WTC11 (cell line): ENCODE measurements at regions not wholly inside any gene's neighbourhood (a gene's known extent, or its start where the extent isn't known, plus 50 kb on each side); places are given as distances from the start of the nearest gene placed in this dataset.

ENCODE experiments used
- TCF7 ChIP-seq: sonication (generic); formaldehyde crosslinking; IDR thresholded peaks from 2 replicates; pipeline ENCODE4 v1.8.0; 2022; ENCODE audit warnings: mild to moderate bottlenecking, low read depth, missing genetic modification reagents, moderate library complexity
- TP53 ChIP-seq: sonication (generic); formaldehyde crosslinking; IDR thresholded peaks from 2 replicates; pipeline ENCODE4 v1.8.1; 2023; ENCODE audit warnings: mild to moderate bottlenecking, missing genetic modification reagents
- ZNF121 ChIP-seq: sonication (generic); formaldehyde crosslinking; IDR thresholded peaks from 2 replicates; pipeline ENCODE4 v1.8.0; 2023; ENCODE audit warnings: missing genetic modification reagents
- TF ChIP-seq, protein P1 (sequence below): fragments of 200-600 bp; IDR thresholded peaks from 2 replicates; pipeline ENCODE4 v1.8.0; 2022; ENCODE audit warnings: antibody characterized with exemption
- TF ChIP-seq, protein P2 (sequence below): sonication (generic); formaldehyde crosslinking; IDR thresholded peaks from 2 replicates; pipeline ENCODE4 v1.8.1; 2023; ENCODE audit warnings: mild to moderate bottlenecking, missing genetic modification reagents, moderate library complexity
- TF ChIP-seq, protein P3 (sequence below): sonication (generic); formaldehyde crosslinking; IDR thresholded peaks from 2 replicates; pipeline ENCODE4 v1.8.1; 2022; ENCODE audit warnings: missing genetic modification reagents, borderline replicate concordance

DNA sequence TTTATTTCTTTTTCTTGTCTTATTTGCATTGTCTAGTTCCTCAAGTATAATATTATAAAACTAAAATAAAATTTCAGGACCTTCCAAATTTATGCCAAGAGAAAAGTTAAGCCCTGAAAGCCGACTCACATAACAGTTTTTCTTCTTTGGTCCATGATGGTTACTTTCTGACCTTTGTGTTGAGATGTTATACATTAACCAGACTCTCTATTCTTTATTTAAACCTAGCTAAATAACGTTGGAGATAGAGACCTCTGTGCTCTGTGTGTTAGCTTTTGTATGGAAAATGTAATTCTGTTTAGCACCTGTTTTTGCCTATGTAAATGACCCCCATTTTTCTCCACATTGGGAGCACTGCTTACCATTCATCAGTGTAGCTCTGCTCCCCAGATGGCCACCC lies 352.4 kb downstream of the CD109 start:
- TF ChIP-seq TP53 (CRISPR knock-in tag) (no peak), TCF7 (CRISPR knock-in tag) (no peak), ZNF121 (CRISPR knock-in tag) (no peak)
- TF ChIP-seq, protein P1, sequence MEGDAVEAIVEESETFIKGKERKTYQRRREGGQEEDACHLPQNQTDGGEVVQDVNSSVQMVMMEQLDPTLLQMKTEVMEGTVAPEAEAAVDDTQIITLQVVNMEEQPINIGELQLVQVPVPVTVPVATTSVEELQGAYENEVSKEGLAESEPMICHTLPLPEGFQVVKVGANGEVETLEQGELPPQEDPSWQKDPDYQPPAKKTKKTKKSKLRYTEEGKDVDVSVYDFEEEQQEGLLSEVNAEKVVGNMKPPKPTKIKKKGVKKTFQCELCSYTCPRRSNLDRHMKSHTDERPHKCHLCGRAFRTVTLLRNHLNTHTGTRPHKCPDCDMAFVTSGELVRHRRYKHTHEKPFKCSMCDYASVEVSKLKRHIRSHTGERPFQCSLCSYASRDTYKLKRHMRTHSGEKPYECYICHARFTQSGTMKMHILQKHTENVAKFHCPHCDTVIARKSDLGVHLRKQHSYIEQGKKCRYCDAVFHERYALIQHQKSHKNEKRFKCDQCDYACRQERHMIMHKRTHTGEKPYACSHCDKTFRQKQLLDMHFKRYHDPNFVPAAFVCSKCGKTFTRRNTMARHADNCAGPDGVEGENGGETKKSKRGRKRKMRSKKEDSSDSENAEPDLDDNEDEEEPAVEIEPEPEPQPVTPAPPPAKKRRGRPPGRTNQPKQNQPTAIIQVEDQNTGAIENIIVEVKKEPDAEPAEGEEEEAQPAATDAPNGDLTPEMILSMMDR, result no peak
- TF ChIP-seq, protein P2, sequence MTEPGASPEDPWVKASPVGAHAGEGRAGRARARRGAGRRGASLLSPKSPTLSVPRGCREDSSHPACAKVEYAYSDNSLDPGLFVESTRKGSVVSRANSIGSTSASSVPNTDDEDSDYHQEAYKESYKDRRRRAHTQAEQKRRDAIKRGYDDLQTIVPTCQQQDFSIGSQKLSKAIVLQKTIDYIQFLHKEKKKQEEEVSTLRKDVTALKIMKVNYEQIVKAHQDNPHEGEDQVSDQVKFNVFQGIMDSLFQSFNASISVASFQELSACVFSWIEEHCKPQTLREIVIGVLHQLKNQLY (CRISPR knock-in tag), result no peak
- TF ChIP-seq, protein P3, sequence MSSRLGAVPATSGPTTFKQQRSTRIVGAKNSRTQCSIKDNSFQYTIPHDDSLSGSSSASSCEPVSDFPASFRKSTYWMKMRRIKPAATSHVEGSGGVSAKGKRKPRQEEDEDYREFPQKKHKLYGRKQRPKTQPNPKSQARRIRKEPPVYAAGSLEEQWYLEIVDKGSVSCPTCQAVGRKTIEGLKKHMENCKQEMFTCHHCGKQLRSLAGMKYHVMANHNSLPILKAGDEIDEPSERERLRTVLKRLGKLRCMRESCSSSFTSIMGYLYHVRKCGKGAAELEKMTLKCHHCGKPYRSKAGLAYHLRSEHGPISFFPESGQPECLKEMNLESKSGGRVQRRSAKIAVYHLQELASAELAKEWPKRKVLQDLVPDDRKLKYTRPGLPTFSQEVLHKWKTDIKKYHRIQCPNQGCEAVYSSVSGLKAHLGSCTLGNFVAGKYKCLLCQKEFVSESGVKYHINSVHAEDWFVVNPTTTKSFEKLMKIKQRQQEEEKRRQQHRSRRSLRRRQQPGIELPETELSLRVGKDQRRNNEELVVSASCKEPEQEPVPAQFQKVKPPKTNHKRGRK (CRISPR knock-in tag), result no peak
